HG02610 (cell line): ENCODE measurements at regions not wholly inside any gene's neighbourhood (a gene's known extent, or its start where the extent isn't known, plus 50 kb on each side); places are given as distances from the start of the nearest gene placed in this dataset.
"Not testable (repeated sequence)": the region's sequence is repeated elsewhere in the genome, so short reads cannot be mapped to it uniquely, and the experiment has no call there.

Experiments
- ATAC-seq: cut with Tn5 transposase; IDR thresholded peaks from one replicate; pipeline ENCODE4 v1.9.1; 2021; ENCODE audit warnings: mild to moderate bottlenecking, moderate library complexity; ENCODE audit not compliant: unreplicated experiment

DNA sequence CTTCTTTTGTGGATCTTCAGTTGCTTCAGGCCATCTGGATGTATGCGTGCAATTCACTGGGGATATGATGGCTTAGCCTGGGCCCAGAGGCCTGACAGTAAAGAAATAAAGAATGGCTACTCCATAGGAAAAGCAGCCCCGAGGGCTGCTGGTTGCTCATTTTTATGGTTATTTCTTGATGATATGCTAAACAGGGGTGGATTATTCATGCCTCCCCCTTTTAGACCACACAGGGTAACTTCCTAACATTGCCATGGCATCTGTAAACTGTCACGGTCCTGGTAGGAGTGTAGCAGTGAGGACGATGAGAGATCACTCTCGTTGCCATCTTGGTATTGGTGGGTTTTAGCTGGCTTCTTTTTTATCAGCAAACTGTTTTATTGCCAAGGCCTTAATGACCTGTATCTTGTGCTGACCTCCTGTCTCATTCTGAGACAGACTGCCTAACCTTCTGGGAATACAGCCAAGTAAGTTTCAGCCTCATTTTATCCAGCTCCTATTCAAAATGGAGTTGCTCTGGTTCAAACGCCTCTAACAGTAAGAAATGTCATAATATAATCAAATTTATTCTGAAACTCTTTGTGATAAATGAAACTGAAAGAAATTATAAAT, 60.5 kb downstream of the DSEL start:
- no peak for ATAC-seq

DNA sequence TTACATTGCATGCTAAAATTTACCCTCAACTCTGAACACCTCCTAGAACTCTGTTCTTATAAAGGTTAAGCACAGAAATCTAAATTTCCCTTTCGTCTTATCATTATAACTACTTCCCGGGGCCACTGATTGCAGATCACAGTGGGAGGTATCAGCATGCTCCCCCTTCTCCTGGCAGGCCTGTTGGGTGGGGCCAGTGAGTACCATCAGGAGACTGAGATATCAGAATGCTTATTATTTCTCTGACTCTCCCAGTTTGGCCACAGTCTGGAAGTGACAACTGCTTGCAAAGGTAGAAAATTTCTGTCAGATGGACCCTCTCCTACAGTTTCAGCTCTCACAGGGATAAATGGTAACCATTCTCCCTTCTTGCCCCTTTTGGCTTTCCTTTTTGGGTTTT, 62.6 kb downstream of the DSEL start:
- no peak for ATAC-seq

DNA sequence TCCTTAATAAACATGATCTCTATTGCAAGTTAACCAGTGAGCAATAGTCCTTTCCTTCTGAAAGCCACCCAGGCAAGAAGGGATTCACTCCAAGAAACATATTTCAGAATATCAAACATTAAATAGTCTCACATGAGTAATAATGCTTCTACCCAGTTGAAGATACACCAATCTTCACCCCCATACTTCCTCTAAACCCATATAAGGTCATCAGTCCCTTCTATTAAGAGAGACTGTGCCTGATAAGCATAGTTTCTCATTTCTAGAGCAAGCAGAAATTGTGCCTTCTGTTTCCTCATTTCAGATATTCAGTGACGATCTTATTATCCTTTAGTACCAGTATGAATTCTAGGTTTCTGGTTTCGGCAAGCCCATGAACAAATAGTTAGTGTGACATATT, 64.6 kb downstream of the DSEL start:
- no peak for ATAC-seq

DNA sequence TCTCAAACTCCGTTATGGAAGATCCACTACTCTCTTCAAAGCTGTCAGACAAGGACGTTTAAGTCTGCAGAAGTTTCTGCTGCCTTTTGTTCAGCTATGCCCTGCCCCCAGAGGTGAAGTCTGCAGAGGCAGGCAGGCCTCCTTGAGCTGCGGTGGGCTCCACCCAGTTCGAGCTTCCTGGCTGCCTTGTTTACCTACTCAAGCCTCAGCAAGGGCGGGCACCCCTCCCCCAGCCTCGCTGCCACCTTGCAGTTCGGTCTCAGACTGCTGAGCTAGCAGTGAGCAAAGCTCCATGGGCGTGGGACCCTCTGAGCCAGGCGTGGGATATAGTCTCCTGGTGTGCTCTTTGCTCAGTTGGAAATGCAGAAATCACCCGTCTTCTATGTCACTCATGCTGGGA, 65.4 kb downstream of the DSEL start:
- not testable (repeated sequence) for ATAC-seq

DNA sequence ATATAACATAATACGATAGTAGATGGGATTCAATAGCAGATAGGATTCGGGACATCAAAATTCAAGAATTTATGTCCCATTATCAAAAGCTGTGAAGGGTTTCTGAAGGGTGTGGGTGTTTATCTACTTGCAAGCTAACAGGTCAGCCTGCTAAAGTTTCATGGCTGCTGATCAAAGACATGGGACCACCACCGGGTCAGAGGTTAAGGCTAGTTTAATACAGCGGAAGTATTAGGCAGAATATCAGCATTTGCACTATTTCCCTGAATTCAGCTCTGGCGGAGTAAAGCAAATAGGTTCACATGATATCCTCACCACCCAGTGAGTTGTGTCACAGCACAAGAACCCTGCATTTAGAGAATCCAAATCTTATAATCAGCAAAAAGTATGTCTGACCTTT, 82.5 kb downstream of the DSEL start:
- no peak for ATAC-seq

DNA sequence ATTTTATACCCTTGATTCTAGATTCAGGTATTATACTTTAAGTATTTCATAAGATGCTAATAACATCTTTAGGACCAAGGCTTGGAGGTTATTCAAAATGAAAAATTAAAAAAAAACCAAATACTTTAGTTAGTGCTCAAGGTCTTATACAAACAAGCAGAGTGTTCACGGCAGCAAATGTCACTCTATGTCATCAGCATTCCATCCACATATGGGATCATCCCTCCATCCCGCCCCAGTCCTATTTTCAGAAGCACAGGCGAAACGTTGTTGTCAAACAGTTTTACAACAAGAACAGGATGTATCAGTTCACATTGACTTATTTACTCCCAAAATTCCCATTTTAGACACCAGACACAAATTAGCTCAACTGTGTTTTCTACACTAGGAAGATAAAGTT, 83.7 kb downstream of the DSEL start:
- ATAC-seq, result no peak

DNA sequence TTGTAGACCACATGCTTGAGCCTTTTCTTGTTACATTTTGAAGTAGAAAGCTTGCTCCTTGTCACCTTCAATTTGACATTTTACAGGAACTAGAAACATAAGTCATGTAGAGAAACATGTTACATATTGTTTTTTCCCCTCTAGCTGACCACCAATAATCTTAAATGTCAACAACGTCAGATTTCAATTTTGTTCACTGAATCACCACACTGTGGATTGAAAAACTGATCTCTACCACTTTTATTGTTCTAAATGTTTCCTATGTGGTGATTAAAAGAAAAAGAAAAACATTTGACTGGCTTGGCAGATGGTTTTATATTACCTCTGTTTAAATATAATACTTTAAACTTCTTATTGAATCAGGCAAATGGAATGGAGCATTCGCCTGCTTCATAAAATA, 87.7 kb downstream of the DSEL start:
- ATAC-seq, result no peak

DNA sequence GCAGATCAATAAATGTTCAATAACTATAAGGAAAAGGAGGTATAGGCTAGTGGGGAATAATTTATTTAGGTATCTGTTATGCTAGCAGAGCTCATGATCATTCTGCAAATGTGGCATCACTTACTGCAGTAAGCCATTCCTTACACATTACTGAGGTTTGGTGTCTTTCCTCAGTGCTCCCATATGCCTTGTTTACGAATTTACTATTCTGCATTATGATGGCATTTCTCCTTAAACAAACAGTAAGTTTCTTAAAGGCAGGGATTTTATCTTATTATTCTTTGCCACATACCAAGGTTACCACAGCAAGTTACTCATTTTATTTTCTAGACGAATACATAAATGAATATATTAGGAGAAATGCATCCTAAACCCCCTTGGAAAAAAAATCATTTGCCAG, 88.4 kb downstream of the DSEL start:
- ATAC-seq, result no peak

DNA sequence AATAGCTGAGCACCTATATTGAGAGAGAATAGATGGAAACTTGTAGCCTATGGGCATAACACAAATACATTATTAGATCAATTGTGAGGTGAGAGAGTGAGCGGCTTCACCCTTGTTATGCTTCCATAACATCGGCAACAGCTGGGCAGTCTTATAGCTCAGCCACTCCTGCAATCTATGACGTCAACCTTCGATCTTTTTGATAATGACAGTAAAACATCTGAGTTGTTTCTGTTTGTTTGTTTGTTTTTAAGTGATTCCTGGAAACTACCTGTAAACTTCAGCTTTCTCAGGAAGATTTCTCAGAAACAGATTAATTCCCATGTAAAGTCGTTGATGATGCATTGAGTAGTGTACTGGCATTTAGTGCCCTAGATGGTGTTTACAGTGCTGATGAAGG, 90.0 kb downstream of the DSEL start:
- ATAC-seq, result no peak

DNA sequence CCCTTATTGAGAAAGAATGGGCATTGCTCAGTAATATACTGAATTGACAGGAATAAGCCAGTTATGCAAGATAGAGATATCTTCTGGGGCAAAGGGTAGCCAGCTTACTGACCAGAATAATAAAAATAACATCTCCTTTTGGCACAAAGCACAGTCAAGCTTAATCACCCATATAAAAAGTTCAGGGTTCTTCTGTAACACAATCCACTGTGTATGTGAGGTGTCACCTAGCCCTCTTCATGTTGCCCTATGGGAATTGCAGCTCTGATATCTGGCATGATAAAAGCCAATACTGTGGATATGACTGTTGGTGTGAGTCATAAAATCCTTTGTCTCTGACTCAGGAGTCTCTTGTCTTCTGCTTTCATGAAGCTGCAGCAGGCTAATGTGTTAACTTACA, 90.8 kb downstream of the DSEL start:
- peak; percentile 75 for ATAC-seq

DNA sequence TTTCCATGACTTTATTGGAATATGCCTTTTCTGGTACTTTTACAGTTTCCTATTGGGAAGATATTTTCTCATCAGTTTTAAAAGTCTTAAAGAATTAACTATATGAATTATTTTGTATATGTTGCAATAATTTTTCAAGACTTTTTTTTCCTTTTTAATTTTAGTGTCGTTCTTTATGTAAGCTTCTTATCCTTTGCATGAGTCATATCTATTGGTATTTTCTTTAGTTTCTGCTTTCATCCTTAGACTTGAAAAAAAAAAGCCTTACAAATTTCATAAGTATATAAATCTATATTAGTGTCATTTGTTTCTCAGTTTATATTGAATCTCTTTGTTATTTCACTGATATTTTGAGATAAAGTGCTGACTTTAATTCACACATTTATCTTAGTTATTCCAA, 94.9 kb downstream of the DSEL start:
- no peak for ATAC-seq

DNA sequence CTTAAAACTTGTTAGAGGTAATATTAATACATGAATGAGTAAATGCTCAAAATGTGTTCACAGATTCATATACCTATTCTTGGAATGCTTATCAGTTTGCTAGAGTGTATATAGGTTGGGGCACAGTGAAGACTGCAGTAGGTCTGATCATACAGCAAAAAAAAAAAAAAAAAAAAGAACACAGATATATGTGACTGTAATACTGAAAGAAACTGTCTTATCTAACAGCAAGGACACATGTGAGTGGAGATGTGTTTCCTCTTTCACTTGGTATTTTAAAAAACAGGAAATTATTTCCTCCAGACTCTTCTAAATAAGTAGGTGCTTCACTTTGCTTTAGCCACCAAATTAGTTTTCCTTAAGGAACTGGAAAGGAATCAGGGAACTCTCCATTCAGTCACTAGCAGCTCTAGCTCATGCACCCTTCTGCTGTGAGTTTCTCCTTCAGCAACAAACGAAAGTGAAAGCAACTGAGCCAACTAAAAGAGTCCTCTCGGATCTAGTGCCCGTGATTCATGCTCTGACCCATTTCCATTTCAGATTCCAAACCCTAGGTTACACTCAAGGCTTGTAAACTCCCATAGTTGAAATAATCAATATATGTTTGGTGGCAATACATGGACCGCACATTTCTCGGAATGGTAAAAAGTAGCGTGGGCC, 98.5 kb downstream of the DSEL start:
- peak; percentile 97 for ATAC-seq

DNA sequence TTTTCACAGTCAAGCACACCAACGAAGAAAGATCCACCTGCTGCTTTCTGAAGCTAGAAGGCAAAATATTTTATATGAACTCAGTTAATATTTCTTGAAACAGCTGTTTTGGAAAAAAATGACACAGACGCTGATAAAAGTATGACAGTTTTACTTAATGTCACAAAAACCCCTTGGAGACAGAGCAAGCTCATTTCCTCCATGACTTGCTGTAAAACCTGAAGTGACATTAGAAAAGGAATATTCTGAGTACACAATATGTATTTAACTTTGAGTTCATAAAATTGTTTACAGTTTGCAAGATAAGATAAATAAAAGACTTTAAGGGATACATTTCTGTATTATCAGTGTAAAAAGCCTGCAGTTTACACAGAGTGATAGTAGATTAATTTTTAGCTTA, 105.4 kb downstream of the DSEL start:
- ATAC-seq, result no peak

DNA sequence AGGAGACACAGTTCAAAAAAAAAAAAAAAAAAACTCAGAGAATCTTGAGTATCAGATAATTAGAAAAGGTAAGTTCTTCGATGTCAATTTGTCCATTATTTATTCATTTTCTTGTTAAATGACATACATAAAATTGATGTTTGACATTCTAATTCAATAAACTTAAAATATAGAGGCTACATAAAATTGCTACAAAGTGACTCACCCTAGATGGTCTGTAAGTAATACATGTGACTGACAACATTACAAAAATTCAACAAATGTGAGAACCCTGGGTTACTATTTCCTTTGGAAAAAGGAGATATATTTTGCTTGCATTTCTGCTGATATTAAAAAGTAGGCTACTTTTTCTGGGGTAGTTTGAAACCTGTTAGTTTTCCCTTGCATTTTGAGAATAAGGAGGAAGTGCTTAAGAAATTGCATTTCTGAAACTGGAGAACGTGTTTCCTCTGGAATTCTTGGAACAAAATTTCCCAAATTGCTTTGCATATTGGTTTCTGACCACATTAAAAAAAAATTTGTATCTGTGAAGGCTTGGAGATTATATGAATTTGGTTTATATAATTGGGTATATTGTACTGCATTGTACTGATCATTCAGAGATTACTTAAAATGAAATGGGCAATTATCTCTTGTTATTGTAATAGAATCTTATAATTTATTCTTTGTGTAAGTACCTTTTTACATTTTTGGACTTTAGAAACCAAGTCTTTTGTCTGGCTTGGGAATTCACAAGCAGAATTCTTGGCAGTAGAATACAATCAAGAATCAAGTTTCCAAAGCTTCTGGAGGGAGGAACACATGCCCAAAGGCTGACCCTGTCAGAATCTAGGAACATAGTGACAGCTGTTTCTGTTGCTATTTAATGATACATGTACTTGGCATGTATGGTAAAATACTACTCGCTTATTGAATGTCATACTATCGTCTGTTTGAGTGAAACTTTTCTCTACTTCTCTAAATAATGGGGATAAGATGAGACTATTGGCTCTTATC, 106.1 kb downstream of the DSEL start:
- ATAC-seq, result no peak

DNA sequence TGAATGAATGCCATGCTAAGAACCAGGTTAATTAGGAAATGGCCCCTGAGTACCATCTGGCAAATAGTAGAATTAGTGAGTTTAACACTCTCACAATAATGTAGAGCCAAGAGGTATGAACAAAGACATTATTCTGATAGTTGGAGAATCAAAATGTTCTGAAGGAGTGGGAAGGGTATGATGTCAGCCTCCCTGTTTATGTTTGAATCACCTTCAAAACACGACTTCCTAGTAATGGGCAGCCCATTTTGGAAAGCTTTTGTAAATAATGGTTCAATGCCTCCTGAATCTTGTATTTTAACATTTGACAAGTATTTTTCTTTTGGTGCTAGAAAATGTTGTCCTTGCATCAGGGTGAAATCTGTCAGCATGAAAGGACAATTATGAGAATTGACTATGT, 108.3 kb downstream of the DSEL start:
- no peak for ATAC-seq

DNA sequence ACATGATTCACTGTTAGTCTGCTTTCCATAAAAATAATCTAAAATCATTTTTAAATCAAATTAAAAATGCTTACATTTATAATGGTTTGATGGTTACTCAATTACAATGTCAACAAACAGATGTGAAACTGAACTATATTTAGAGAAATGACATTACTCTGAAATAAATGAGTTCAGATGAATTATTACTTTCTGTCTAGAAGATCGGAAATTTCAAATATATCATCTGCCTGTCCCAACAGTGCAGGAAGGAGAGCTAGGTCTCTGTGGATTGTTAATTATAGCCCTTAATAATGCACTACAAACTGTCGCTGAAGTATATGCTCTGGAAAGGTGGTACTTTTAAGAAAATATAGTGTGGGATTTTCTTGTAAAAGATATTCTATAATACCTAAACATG, 109.8 kb downstream of the DSEL start:
- no peak for ATAC-seq

DNA sequence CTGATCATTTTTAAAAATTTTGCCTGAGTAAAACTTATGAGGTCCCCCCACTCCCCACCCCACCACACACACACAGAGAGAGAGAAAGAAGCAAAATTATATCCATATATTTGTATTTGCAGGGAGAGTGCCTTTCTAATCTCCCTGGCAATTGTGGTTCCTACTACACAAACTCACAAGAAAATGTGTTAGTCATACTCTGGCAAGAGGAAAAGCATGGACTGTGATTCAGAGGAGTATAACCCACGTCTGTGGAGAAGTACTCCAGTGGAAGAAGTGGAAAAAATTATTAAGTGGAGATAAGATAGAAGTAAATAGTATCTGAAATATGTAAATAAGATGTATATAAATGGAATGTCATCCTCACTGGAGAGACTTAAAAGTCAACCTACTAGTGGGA, 114.0 kb downstream of the DSEL start:
- no peak for ATAC-seq

DNA sequence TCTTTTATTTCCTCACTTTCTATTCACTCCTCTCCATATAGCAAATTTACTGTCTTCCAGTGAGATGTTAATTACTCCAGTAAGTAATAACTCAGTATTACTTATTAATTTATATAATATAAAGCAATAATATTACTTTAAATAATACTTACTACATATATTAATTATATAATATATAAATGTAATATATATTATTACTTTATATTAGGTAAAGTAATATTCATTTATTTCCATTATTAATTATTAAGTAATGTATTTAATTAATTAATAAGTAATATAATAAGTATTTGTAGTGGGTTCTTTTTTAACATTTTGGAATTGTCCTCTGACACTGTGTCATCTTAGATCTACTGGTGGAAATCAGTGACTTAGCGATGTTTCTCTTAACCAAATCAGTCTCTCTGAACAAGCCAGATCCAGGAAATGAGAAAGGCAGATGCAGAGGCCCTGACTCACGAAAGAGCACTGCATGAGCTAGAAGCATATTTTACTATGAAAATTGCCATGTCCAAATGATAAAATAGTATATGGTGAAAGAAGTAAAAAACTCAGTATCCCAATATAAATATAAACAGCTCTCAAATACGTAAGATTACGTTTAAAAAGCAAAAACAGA, 115.9 kb downstream of the DSEL start:
- no peak for ATAC-seq

DNA sequence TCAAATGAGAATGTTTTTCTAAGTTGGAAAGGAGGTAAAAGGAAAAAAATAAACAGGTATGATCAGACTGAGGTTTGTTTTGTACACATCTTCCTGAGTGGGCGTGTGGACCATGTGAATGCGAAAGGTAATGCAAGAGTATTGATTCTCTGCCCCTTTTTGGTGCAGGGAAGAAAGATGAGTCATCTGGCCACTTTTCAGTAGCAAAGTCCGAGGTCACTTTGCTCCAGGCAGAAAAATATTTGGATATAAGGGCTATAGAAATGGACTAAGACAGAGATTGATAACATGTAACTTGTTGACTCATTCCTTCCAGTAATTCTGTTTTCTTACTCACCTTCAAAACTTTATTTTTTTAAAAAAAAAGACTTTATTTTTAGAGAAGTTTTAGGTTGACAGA, 130.5 kb downstream of the DSEL start:
- no peak for ATAC-seq

DNA sequence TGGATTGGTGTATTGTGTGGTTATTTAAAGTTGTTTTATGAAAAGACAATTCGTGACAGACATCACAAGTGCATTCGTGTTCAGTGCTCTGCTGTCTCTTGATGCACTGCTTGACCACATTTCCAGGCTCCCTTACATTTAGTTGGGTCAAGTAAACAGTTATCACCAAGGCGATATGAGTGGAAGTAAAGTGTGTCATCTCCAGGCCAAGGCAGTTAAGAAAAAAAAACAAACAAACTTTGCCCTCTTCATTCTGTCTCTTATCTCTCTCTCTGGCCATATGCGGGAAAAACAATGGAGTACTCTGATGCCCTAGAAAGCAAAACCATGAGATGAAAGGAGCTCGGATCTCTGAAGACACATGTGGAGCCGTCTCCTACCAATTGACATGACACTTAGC, 131.1 kb downstream of the DSEL start:
- ATAC-seq, result no peak

DNA sequence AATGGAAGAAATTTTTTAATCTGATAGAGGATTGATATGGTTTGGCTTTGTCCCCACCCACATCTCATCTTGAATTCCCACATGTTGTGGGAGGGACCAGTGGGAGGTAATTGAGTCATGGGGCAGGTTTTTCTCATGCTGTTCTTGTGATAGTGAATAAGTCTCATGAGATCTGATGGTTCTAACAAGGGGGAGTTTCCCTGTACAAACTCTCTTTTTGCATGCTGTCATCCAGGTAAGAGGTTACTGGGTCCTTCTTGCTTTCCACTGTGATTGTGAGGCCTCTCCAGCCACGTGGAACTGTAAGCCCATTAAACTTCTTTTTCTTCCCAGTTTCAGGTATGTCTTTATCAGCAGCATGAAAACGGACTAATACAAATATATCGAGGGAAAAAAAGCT, 132.5 kb downstream of the DSEL start:
- not testable (repeated sequence) for ATAC-seq
